NT2/D1 (cell line): ENCODE measurements at regions not wholly inside any gene's neighbourhood (a gene's known extent, or its start where the extent isn't known, plus 50 kb on each side); places are given as distances from the start of the nearest gene placed in this dataset.

Experiments used
- SUZ12 ChIP-seq: IDR thresholded peaks from 2 replicates; pipeline ENCODE4 v1.6.1; 2011; ENCODE audit not compliant: insufficient read length, insufficient read depth; ENCODE audit errors: extremely low read depth
- YY1 ChIP-seq: IDR thresholded peaks from 2 replicates; pipeline ENCODE4 v1.6.1; 2011; ENCODE audit not compliant: insufficient read length, insufficient read depth
- ZNF274 ChIP-seq: IDR thresholded peaks from 2 replicates; pipeline ENCODE4 v1.6.1; 2011; ENCODE audit warnings: mild to moderate bottlenecking, low read depth, low read length

DNA sequence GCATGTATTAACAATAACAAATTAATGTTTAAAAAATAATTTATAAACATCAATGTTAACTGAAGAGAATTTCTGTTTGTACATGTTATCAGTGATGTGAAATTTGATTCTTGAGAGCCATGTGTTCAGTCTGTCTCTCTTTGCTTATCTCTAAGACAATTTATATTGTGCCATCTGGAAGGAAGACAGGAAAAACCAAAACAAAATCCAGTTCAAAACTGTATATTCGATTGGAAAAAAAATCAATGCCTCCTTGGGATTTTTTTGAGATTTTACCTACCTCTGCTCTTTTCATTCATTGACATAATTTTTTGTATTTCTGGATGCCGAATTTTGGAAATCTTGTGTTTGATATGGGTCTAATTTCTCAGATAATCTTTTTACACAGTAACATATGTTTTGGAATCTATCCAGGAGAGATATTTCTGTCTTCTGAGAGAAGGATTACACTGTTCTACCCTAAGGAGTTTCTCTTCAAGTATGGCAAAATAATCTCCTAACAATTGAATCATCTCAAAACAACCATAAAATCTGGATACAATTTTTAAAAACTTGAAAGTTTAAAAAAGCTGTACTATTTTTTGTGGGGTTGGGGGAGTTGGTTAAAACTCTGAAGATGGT lies 311.9 kb upstream of the GNAI1 start:
- TF ChIP-seq ZNF274 (no peak), YY1 (no peak), SUZ12 (no peak)
